HG02840 (cell line): ENCODE measurements at regions not wholly inside any gene's neighbourhood (a gene's known extent, or its start where the extent isn't known, plus 50 kb on each side); places are given as distances from the start of the nearest gene placed in this dataset.
"Not testable (repeated sequence)": the region's sequence is repeated elsewhere in the genome, so short reads cannot be mapped to it uniquely, and the experiment has no call there.

Source experiments
- ATAC-seq: cut with Tn5 transposase; IDR thresholded peaks from one replicate; pipeline ENCODE4 v1.9.1; 2021; ENCODE audit warnings: mild to moderate bottlenecking, moderate library complexity, moderate number of reproducible peaks; ENCODE audit not compliant: unreplicated experiment, low FRiP score

DNA sequence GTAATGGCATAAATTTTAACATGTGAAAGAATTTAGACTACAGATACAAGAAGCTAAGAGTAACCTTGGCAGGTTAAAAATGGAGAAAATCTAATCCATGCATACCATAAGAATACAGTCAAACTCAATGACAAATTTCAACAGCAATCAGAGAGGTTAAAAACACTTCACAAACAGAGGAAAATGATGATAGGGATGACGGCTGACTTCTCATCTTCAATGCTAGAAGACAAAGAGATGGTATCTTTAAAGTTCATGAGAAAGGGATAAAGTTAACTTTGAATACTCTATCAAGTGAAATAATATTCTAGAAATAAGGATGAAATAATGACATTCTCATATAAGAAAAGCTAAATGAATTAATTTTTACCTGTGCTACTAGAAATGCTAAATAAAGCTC is 1130.2 kb upstream of the MIR17HG start:
- ATAC-seq: no peak

DNA sequence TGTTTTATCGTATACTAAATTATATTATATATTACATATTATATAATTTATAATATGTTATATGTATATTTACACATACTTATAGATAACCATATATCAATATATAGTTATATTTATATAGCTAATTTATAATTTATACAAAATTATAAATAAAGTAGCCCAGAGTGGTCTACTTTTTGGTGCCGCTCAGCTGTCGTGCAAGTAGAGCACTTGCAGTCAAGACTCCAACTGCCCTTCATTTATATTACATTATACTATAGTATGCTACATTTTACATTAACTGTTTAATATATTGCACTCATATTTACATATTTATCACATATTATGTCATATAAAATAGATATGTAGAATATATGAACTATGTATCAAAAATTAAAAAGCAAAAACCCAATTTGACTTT is 1124.7 kb upstream of the MIR17HG start:
- ATAC-seq: no peak

DNA sequence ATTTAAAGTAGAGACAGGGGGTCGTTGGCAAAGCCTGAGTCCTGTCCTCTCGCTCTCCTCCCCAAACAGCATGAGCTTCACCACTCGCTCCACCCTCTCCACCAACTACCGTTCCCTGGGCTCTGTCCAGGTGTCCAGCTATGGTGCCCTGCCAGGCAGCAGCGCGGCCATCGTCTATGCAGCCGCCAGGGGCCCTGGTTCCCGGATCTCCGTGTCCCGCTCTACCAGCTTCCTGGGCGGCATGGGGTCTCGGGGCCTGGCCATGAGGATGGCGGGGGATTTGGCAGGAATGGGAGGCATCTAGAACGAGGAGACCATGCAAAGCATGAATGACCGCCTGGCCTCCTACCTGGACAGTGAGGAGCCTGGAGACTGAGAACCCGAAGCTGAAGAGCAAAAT is 1117.2 kb upstream of the MIR17HG start:
- ATAC-seq: no peak

DNA sequence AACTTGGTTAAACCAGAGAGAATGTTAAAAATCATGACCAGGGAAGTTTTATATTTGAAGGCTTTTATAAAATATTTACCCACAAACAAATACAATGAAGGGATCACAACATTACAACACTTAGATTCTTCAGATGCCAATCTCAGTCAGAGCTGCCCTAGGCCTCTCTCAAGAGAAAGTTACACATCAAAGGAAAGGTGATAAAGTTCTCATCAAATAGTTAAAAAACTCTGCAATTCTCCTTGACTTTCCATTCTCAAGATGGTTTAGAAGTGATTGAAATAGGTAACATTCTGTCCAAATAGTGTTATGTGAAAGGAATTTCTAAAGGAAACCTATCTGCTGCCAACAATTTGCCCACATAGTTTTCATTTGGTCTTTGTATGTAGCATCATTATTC is 1115.2 kb upstream of the MIR17HG start:
- ATAC-seq: no peak

DNA sequence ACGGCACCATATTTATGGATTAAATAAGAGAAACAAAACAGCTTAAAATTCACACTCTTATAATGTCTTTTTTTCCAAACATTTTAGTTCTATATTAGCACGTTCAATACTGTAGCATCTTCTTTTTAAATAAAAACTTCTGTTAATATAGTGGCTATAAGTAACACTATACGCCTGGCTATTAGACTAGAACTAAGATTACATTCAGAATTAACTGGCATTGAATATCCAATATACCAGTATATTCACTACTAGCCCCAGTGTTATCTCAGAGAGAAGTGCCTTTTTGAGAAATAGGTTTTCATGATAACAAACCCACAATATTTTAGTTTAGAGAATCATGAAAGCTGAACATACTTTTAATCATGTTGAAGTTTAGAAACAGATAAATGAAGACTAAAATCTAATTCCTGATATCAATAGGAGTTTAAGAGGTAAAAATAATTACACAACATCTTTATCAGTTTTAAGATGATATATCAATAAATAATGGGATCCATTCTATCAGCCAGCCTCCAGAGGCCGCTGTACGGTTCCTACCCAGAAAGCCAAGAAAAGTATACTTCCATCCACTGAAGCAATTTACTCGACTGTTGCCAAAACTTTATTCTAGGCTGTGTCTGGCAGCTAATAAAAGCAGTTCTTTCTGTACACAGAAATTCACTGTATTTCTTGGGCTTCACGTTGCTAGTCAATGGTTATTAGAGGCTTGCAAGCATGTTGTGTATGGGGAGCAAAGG is 1113.4 kb upstream of the MIR17HG start:
- ATAC-seq: no peak

DNA sequence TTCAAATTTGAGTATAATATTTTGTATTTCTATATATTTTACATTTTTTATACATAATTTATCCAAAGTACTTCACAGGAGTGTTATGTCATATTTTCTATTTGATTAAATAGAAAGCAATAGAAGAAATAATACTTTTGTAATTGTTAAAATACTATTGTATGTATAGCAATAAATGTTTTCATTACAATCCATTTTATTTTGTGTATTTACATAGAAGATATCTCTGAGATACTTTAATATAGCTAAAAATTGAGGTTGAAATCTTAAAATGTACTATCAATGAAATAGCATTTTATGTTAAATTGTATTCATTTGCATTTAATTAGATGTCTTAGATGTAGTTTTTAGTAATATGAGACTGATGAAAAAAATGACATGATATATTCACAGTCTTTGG is 1109.6 kb upstream of the MIR17HG start:
- no peak for ATAC-seq

DNA sequence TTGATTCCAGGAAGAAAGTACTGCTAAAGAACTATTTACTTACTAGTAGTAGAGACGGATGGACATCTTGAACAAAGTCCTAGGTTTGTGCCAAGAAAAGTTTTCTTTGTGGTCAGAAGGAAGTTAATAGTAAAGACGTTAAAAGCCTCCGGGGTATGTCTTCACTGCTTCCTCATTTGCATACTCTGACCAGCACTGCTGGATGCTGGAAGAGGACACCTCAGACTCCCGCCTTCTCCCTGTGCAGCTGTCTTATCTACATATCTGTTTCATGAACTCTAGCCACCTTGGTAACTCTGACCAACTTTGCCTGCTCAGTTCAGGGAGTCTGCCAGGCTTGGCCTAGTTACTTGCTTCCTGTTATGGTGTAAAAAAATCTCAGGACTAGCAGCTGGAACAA is 1109.1 kb upstream of the MIR17HG start:
- ATAC-seq: no peak

DNA sequence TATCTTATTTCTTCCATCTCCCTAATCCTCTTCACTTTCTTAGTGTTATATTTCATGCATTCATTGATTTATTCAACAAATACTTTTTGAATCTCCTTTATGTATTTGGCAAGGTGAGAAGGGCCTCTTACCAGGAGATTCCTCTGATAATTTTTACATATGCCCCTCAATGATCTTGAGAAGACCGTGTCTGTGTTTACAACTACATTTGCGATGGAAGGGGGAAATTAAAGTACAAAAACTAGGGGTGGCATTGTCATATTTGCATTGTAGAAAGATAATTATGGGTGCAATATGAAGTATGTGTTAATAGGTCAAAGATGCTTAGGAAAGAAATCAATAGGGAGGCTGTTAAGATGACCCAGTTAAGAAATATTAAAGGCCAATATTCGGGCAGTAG is 1108.4 kb upstream of the MIR17HG start:
- ATAC-seq: no peak

DNA sequence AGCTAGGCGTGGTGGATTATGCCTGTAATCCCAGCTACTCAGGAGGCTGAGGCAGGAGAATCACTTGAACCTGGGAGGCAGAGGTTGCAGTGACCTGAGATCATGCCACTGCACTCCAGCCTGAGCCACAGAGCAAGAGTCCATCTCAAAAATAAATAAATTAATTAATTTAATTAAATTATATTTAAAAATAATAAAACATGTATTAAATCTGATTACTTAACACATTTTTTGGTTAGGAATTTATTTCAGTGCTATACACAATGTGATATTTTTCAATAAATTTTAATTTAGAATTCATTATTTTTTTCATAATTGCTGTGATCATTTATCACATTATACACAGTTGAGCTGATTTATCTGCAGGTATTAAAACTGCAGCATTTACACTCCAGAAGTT is 1101.5 kb upstream of the MIR17HG start:
- ATAC-seq: no peak

DNA sequence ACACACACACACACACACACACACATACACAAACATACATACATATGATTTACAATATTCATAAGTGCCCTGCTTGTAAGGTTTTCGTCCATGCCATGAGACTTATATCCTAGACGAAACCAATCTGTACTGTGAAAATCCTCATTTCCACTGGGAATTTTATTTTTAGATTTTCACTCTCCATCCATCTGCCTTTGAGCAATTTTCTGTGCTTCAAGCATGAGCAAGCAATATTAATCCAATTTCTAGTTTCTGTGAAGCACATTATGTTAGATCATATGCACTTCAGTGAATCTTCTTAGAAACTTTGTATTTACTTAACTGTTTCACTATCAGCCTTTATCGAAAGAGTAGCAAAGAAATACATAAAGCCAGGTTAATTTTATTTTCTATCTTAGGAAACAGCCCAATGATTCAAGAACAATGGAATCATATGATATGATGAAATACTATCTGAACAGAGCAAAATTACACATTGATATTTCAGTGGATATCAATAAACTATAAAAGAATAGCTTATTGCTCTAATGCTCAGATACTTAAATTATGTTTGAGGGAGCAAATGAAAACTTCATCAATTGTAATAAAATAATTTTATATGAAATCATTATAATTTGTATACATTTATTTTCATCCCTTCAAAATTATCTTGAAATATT is 1100.7 kb upstream of the MIR17HG start:
- ATAC-seq: no peak

DNA sequence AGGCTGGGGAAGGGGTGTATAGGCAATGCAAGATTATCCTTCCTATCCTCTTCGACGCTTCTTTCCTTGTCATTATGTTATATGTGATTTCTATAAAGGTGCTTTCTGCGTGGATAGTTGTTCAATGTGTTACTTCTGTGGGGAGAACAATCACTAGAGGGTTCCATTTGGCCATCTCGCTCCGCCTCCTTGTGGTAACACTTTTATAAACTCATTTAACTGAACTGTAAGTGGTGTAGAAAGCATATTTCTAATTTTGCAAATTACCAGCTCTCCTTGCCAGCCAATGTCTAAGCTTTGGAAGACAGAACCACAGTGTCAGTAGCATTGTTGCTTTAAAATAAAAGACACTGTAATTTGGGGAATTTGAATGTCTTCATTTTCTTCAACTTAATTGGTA is 1093.7 kb upstream of the MIR17HG start:
- no peak for ATAC-seq

DNA sequence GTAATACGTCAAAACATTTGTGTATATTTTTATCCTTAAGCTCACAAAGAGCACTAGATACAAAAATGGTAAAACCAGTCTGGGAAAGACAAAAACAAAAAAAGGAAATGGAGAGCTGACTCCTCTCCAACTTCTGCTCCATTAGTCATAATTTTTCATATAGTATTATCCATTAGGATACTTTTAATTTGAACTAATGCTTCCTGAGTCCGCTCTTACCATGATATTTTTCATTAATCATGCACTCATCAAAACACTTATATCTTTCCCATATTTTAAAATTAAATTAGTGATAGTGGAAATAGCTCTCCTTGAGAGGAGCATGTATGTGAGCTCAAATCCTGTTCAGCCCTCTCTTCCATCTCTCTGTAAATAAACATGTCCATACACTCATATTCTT is 1093.0 kb upstream of the MIR17HG start:
- no peak for ATAC-seq

DNA sequence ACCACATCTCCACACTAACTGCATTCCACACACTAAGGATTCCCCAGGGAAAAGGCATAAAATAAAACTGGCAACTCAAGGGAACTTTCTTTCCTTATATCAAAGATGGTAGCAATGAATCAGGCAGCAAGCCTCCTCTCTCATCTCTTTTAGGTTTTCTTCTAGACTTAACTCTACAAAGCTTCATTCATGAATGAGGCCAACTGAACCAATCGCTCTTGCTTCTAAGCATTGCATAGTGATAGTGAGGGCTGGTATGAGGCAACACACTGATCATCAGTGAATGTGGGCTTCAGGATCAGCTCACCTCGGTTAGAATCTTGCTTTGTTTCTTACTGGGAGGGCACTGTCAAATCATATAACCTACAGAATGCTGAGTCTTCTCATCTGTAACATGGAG is 1090.7 kb upstream of the MIR17HG start:
- no peak for ATAC-seq

DNA sequence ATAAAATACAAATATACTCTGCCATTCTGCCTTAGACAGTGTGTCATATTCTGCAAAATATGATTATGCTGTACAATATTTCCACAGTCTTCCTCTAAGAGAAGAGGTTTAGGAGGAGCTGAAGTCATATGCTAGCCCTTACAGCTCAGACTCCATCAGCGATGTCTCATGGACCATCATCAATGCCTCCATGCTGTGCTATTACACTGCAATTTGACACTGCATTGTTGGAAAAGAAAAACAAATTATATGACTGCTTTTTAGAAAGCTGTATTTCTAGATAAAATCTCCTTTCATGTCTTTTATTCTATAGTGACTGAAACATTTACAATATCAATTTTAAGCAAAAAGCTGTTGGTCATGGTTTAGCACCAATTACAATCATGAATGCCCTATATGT is 1089.4 kb upstream of the MIR17HG start:
- no peak for ATAC-seq

DNA sequence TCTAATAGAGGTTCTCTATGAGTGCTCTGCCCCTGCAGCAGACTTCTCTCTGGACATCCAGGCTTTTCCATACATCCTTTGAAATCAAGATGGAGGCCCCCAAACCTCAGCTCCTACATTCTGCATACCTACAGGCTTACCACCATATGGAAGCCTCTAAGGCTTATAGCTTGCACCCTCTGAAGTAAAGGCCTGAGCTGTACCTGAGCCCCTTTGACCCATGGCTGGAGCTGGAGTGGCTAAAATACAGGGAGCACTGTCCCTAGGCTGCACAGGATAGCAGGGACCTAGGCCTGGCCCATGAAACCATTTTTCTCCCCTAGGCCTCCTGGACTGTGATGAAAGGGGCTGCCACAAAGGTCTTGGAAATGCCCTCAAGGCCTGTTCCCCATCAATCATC is 1086.1 kb upstream of the MIR17HG start:
- ATAC-seq: no peak

DNA sequence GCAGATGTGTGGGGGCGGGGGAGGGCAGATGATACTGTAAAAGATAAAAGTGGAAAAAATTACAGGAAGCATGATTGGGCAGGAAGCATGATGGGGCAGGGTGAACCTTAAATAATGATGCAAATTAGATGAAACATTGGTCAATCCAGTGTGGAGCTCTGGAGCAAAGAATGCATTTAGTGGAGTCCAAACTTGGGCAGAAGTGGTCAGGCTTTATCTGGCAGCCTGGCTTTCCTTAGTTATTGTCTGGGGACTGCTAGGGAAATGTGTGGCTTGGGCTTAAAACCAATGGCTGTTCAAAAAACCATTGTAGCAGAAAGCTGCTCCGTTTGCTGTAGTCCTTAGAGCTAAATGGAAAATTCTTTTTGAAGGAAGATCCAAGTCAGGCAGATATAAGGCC is 1077.3 kb upstream of the MIR17HG start:
- ATAC-seq: no peak

DNA sequence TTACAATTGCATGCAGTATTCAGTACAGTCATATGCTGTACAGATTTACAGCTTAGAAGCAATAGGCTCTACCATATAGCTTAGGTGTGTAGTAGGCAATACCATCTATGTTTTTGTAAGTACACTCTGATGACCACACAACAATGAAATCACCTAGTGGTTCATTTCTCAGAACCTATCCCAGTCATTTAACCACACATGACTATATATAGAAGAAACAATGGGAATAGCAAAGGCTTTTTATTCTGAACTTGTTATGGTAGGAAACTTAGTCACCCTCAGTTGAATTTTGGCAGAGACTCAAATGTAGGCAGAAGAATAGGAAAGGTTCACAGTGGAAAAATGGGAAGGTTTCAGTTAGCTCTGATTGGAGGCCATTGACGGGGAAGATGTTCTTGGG is 1075.1 kb upstream of the MIR17HG start:
- no peak for ATAC-seq

DNA sequence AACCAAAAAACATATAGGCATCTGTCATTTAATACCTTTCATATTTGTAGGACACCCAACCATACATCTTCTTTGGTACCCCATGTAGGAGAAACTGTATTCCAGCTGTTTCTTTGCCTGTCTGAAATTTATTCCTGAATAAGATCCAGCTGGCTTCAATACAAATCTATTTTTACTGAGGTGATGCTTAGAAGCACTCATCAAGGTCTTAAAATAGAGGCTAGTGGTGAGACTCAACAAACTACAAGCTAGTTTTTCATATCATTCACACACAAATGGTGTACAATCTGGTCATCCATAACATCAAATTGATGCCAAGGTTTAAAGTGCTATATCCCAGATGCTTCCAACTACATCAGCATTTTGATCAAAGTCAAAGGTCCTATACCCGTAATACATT is 1071.3 kb upstream of the MIR17HG start:
- no peak for ATAC-seq

DNA sequence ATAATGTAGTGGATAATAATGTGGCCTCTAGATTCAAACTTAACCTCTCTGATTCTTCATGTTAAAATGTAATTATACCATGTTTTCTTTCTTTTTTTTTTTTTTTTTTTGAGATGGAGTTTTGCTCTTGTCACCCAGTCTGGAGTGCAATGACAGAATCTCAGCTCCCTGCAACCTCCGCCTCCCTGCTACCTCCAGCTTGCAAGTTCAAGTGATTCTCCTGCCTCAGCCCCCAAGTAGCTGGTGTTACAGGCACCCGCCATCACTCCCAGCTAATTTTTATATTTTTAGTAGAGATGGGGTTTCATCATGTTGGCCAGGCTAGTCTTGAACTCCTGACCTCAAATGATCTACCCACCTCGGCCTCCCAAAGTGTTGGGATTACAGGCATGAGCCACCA is 1069.3 kb upstream of the MIR17HG start:
- ATAC-seq: not testable (repeated sequence)

DNA sequence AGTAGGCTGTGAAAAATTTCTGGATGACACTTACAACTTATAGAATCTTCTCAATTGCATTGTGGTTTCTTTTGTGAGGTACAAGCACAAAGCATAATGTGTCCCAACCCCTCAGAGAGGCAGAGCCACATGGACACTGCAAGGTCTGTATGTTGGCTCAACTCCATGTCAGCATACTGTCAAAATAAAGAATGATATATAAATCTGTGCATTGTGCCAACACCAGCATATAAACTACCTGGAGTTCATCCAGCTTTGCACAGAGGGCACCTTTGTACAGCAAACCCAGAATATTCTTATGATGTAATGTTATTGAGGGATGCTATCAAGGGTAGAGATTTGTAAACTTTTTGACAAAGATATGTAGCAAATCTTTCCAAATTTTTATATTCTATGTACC is 1065.8 kb upstream of the MIR17HG start:
- no peak for ATAC-seq

DNA sequence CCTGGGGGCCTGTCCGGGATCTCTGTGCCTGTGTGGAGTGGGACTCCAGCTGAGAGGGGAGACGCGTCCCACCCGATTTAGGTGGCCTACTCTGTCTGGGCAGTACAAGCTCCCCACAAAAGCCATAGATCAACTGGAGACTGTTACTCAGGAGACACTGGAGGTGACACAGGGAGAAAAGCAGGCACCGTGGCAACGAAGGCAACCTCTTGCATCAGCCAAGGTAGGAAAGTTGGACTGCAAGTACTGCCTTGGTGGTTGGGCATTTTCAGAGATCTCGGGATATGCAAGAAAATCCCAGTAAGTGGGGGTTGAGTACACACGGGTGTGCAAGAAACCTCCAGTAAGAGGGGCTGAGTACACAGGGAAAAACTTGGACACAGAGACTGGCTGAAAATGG is 1060.0 kb upstream of the MIR17HG start:
- no peak for ATAC-seq

DNA sequence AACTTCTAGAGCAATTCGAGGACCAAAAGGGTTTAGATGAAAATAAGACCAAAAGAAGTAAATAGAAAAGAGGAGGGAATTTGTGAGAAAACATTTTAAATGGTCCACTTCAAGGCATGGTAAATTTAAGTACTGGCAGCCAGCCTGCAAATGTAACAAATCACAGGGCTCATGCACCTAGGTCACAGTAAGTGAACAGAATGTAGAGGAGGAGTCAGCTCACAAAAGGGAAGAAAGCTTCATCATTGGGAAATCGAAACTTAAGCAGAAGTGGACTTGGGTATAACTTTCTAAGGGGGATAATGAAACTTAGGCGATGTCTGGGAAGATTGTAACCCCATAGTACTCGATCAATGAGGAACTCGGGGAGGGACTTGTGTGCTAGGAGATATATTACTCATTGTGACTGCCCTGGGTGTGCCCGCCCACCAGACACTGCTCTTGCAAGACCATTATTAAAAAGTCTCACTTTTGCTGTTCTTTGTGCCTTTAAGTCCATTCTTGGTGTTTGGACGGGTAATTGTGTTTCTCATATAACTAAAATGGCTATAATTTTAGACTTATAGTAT is 1053.6 kb upstream of the MIR17HG start:
- no peak for ATAC-seq
